ENCODE measurements at regions not wholly inside any gene's neighbourhood (a gene's known extent, or its start where the extent isn't known, plus 50 kb on each side); places are given as distances from the start of the nearest gene placed in this dataset.

GRCh38 chr20:11849976-11850670, 67.6 kb upstream of the BTBD3 start:
- Histone ChIP-seq H3K4me3 (ENCODE audit: low read depth, low read length, poor library complexity, severe bottlenecking) (no peak overlapping the region), H3K4me2 (ENCODE audit: low read length) (no peak overlapping the region), H2AFZ (ENCODE audit: low read length) (no peak overlapping the region), H3K9me2 (ENCODE audit: insufficient read depth, low read length) (no peaks in the 10 kb centered on the region), H3K36me3 (ENCODE audit: insufficient read depth, low read length) (no peaks in the 10 kb centered on the region), H3K27ac (ENCODE audit: low read depth, low read length, poor library complexity, severe bottlenecking) (no peak overlapping the region), H3K4me1 (ENCODE audit: insufficient read depth, low read length, poor library complexity, severe bottlenecking) (no peaks in the 10 kb centered on the region), H4K20me1 (ENCODE audit: insufficient read depth, low read length) (no peaks in the 10 kb centered on the region), H3K79me2 (ENCODE audit: insufficient read depth, low read depth, low read length) (no peaks in the 10 kb centered on the region), H3K9me3 (ENCODE audit: low read length) (no peaks in the 10 kb centered on the region)
- no peak for DNase-seq (ENCODE audit: low spot score)
- ChIA-PET CTCF (ENCODE audit: unreplicated experiment) (no interaction called here), POLR2A (no interaction called here)
- no TSS peak for BruUV-seq (replicated peaks)
- no peak for TF ChIP-seq CTCF (conservative IDR thresholded peaks at IDR 0.05; ENCODE audit: low read length)
- no peak for TF ChIP-seq EZH2phosphoT487 (IDR thresholded peaks at IDR 0.05; ENCODE audit: borderline replicate concordance, low read depth, low read length)
- intact Hi-C loops (cut with micrococcal nuclease; ENCODE audit: unreplicated experiment): no loop called here

DNA sequence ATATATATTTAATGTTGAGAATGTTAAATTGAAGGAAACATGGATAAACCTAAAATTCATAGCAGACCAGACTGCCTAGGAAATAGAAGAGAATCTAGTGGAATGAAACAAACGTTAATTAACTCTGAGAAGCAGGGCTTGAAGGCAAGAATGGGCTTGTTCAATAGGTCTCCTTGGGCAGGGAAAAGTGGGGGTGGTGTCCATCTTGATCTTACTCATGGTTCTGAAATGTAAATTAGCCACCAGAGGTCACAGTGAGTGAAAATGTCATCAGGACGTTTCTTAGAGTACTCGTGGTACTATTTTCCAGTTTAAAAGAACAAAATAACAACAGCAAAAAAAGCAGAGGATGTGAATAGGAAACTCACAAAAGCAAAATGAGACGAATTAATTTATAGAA, 66.8 kb upstream of the BTBD3 start:
- Histone ChIP-seq H3K4me3 (ENCODE audit: low read depth, low read length, poor library complexity, severe bottlenecking) (no peak overlapping the region), H3K4me1 (ENCODE audit: insufficient read depth, low read length, poor library complexity, severe bottlenecking) (no peaks in the 10 kb centered on the region), H3K9me2 (ENCODE audit: insufficient read depth, low read length) (no peaks in the 10 kb centered on the region), H2AFZ (ENCODE audit: low read length) (no peak overlapping the region), H3K27ac (ENCODE audit: low read depth, low read length, poor library complexity, severe bottlenecking) (no peak overlapping the region), H3K79me2 (ENCODE audit: insufficient read depth, low read depth, low read length) (no peaks in the 10 kb centered on the region), H3K4me2 (ENCODE audit: low read length) (no peak overlapping the region), H3K36me3 (ENCODE audit: insufficient read depth, low read length) (no peaks in the 10 kb centered on the region), H4K20me1 (ENCODE audit: insufficient read depth, low read length) (no peaks in the 10 kb centered on the region), H3K9me3 (ENCODE audit: low read length) (no peaks in the 10 kb centered on the region)
- intact Hi-C loops (cut with micrococcal nuclease; ENCODE audit: unreplicated experiment): no loop called here
- ChIA-PET CTCF (ENCODE audit: unreplicated experiment) (no interaction called here), POLR2A (interaction anchor here (0.6 kb wide), 1 partner anchor 236 kb away, joined by 3 read pairs; no protein-coding TSS in a partner anchor)
- DNase-seq (ENCODE audit: low spot score): no peak
- BruUV-seq (replicated peaks): no TSS peak
- TF ChIP-seq EZH2phosphoT487 (IDR thresholded peaks at IDR 0.05; ENCODE audit: borderline replicate concordance, low read depth, low read length) (no peak), CTCF (conservative IDR thresholded peaks at IDR 0.05; ENCODE audit: low read length) (no peak)

GRCh38 chr20:11851646-11852045, 66.0 kb upstream of the BTBD3 start:
- H3K27ac ChIP-seq (ENCODE audit: low read depth, low read length, poor library complexity, severe bottlenecking): no peak overlapping the region
- no peak overlapping the region for H3K4me3 ChIP-seq (ENCODE audit: low read depth, low read length, poor library complexity, severe bottlenecking)
- intact Hi-C loops (cut with micrococcal nuclease; ENCODE audit: unreplicated experiment): no loop called here
- H2AFZ ChIP-seq (ENCODE audit: low read length): no peak overlapping the region
- TF ChIP-seq CTCF (conservative IDR thresholded peaks at IDR 0.05; ENCODE audit: low read length) (no peak), EZH2phosphoT487 (IDR thresholded peaks at IDR 0.05; ENCODE audit: borderline replicate concordance, low read depth, low read length) (no peak)
- H4K20me1 ChIP-seq (ENCODE audit: insufficient read depth, low read length): no peaks in the 10 kb centered on the region
- H3K9me2 ChIP-seq (ENCODE audit: insufficient read depth, low read length): no peaks in the 10 kb centered on the region
- POLR2A ChIA-PET: interaction anchor here (0.6 kb wide), 1 partner anchor 237 kb away, joined by 3 read pairs; no protein-coding TSS in a partner anchor
- H3K79me2 ChIP-seq (ENCODE audit: insufficient read depth, low read depth, low read length): no peaks in the 10 kb centered on the region
- no peak overlapping the region for H3K4me2 ChIP-seq (ENCODE audit: low read length)
- H3K9me3 ChIP-seq (ENCODE audit: low read length): no peaks in the 10 kb centered on the region
- BruUV-seq (replicated peaks): no TSS peak
- DNase-seq (ENCODE audit: low spot score): no peak
- H3K36me3 ChIP-seq (ENCODE audit: insufficient read depth, low read length): no peaks in the 10 kb centered on the region
- no peaks in the 10 kb centered on the region for H3K4me1 ChIP-seq (ENCODE audit: insufficient read depth, low read length, poor library complexity, severe bottlenecking)
- CTCF ChIA-PET (ENCODE audit: unreplicated experiment): no interaction called here
